Gastroesophageal sphincter (tissue), 3 donors: ENCODE measurements at regions not wholly inside any gene's neighbourhood (a gene's known extent, or its start where the extent isn't known, plus 50 kb on each side); places are given as distances from the start of the nearest gene placed in this dataset.

ENCODE experiments used
- POLR2A ChIP-seq, 2 donors: fragments of 450-650 bp; IDR thresholded peaks; one replicate each; pipeline ENCODE4 v1.6.1; 2017; ENCODE audit warnings: antibody characterized with exemption in 2 of 2, mild to moderate bottlenecking in 2 of 2, moderate library complexity in 1 of 2
- POLR2AphosphoS5 ChIP-seq: sonication (generic); formaldehyde crosslinking; IDR thresholded peaks from one replicate; pipeline ENCODE4 v1.6.1; 2017; ENCODE audit warnings: antibody characterized with exemption
- TF ChIP-seq, protein P1 (sequence below), 4 experiments: fragments of 200-600 bp in 2 of 4; fragments of 450-650 bp in 2 of 4; sonication (generic) in 1 of 4; IDR thresholded peaks; one replicate each; pipeline ENCODE4 v1.5.1; 2017 to 2019; ENCODE audit warnings: antibody characterized with exemption in 4 of 4, mild to moderate bottlenecking in 2 of 4, moderate library complexity in 2 of 4

DNA sequence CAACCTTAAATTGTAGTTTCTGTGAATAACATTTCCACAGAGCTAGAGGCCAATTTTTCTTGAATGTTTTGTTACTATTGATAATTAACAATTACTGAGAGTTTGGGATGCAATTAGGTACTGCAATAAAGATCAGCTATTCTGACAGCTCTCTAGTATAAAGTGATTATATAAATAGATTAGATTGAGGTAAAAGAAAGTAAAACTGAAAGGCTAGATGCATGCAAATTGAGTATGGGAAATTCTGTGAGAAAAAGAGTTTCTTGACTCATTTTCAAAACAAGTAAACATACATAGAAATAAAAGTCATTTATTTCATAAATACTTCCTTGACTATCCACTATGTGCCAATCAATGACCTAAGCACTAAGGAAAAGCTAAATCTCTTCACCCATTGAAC, 1087.5 kb upstream of the ATXN8OS start:
- TF ChIP-seq POLR2A (IDR thresholded peaks at IDR 0.05) (no peak), POLR2AphosphoS5 (no peak)
- TF ChIP-seq, protein P1, sequence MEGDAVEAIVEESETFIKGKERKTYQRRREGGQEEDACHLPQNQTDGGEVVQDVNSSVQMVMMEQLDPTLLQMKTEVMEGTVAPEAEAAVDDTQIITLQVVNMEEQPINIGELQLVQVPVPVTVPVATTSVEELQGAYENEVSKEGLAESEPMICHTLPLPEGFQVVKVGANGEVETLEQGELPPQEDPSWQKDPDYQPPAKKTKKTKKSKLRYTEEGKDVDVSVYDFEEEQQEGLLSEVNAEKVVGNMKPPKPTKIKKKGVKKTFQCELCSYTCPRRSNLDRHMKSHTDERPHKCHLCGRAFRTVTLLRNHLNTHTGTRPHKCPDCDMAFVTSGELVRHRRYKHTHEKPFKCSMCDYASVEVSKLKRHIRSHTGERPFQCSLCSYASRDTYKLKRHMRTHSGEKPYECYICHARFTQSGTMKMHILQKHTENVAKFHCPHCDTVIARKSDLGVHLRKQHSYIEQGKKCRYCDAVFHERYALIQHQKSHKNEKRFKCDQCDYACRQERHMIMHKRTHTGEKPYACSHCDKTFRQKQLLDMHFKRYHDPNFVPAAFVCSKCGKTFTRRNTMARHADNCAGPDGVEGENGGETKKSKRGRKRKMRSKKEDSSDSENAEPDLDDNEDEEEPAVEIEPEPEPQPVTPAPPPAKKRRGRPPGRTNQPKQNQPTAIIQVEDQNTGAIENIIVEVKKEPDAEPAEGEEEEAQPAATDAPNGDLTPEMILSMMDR (IDR thresholded peaks at IDR 0.05): no peak
